Aorta (tissue), 5 donors: ENCODE measurements at regions not wholly inside any gene's neighbourhood (a gene's known extent, or its start where the extent isn't known, plus 50 kb on each side); places are given as distances from the start of the nearest gene placed in this dataset.
"Not testable (repeated sequence)": the region's sequence is repeated elsewhere in the genome, so short reads cannot be mapped to it uniquely, and the experiment has no call there.

Experiments used
- ATAC-seq: fragments of 200-7000 bp; cut with Tn5 transposase; one replicate; pipeline ENCODE4 v1.9.1; 2022; ENCODE audit warnings: moderate library complexity; ENCODE audit not compliant: low FRiP score
- DNase-seq, 2 donors: peaks; one replicate each; pipeline ENCODE4 v3.0.0-alpha.2; 2020
- H3K27ac ChIP-seq, 2 donors: one replicate each; pipeline ENCODE4 v1.5.1; 2013; ENCODE audit warnings: low read length in 2 of 2, mild to moderate bottlenecking in 2 of 2, moderate library complexity in 2 of 2, control low read depth in 1 of 2, inconsistent platforms in 1 of 2, low read depth in 1 of 2
- H3K27me3 ChIP-seq, 2 donors: one replicate each; pipeline ENCODE4 v1.6.1; 2013; ENCODE audit warnings: control low read depth in 1 of 2, low read length in 1 of 2, mild to moderate bottlenecking in 1 of 2, moderate library complexity in 1 of 2; ENCODE audit not compliant: insufficient read depth in 2 of 2, control insufficient read depth in 1 of 2
- H3K36me3 ChIP-seq, 2 donors: one replicate each; pipeline ENCODE4 v1.6.1; 2013; ENCODE audit warnings: control low read depth in 1 of 2, low read length in 1 of 2, mild to moderate bottlenecking in 1 of 2; ENCODE audit not compliant: insufficient read depth in 2 of 2, control insufficient read depth in 1 of 2
- H3K4me1 ChIP-seq, 2 donors: one replicate each; pipeline ENCODE4 v1.6.1; 2013; ENCODE audit warnings: low read length in 2 of 2, control low read depth in 1 of 2, mild to moderate bottlenecking in 1 of 2, moderate library complexity in 1 of 2; ENCODE audit not compliant: insufficient read depth in 2 of 2, control insufficient read depth in 1 of 2
- H3K4me3 ChIP-seq, 2 donors: one replicate each; pipeline ENCODE4 v1.5.1; 2013; ENCODE audit warnings: low read length in 2 of 2, control low read depth in 1 of 2, mild to moderate bottlenecking in 1 of 2
- H3K9me3 ChIP-seq: one replicate; pipeline ENCODE4 v1.6.1; 2013; ENCODE audit warnings: mild to moderate bottlenecking, low read length; ENCODE audit not compliant: control insufficient read depth
- WGBS, 2 donors: extraction: QIAGEN DNeasy Blood & Tissue Kit; methylation state at CpG; one replicate each; pipeline ENCODE4 v1.1.7; 2013; 5-methylcytosine and 5-hydroxymethylcytosine counted together
- intact Hi-C, 2 donors: fragments of 100-400 bp; cut with DNase I; formaldehyde crosslinking; loops; one replicate each; pipeline versions ENCODE4 v1.14.2 to v1.15.0; 2022
- donor health status: healthy with polysubstance abuse.
- donor health status: Bipolar disorder and iron deficiency.
- donor health status: DM: no; HTN: no; CAD: no.
- donor health status: DM: no; HTN: no; CAD: no.
- donor health status: DM: yes; HTN: yes; CAD: no.

- ATAC-seq, DNase-seq, H3K4me1 ChIP-seq, H3K27me3 ChIP-seq, H3K36me3 ChIP-seq, H3K9me3 ChIP-seq, intact Hi-C loops, H3K4me3 ChIP-seq, H3K27ac ChIP-seq: not testable (repeated sequence)
- WGBS, 2 donors, result 42 to 47% methylated on average over 4 of the region's 4 CpGs
Observed at GRCh38 chr13:16201202-16201601, 2980.4 kb downstream of the TUBA3C start.

- H3K27ac ChIP-seq, DNase-seq, intact Hi-C loops, H3K9me3 ChIP-seq, H3K27me3 ChIP-seq, ATAC-seq, H3K4me1 ChIP-seq, H3K36me3 ChIP-seq, H3K4me3 ChIP-seq: not testable (repeated sequence)
- WGBS, 2 donors, result 55 to 57% methylated on average over 5 of the region's 6 CpGs
Observed at GRCh38 chr13:16160609-16161008, 3021.0 kb downstream of the TUBA3C start.

- H3K27me3 ChIP-seq, H3K4me1 ChIP-seq, intact Hi-C loops, ATAC-seq, H3K4me3 ChIP-seq, H3K36me3 ChIP-seq, DNase-seq, H3K27ac ChIP-seq, H3K9me3 ChIP-seq: not testable (repeated sequence)
- 42 to 64% methylated on average over 2 of the region's 5 CpGs for WGBS, 2 donors
Observed at GRCh38 chr13:16158958-16159357, 3022.7 kb downstream of the TUBA3C start.

GRCh38 chr13:16158016-16158415, 3023.6 kb downstream of the TUBA3C start:
- H3K27me3 ChIP-seq, intact Hi-C loops, ATAC-seq, H3K9me3 ChIP-seq, H3K27ac ChIP-seq, H3K4me3 ChIP-seq, H3K4me1 ChIP-seq, H3K36me3 ChIP-seq: not testable (repeated sequence)
- peak in 1 of 2 donors; percentile 61 for DNase-seq
- 52 to 53% methylated on average over 4 to 5 of the region's 6 CpGs for WGBS, 2 donors

- H3K36me3 ChIP-seq, H3K9me3 ChIP-seq, H3K27ac ChIP-seq, intact Hi-C loops, DNase-seq, H3K4me1 ChIP-seq, H3K4me3 ChIP-seq, H3K27me3 ChIP-seq, ATAC-seq: not testable (repeated sequence)
- 65 to 77% methylated on average over 7 of the region's 8 CpGs for WGBS, 2 donors
Observed at GRCh38 chr13:16152849-16153248, 3028.8 kb downstream of the TUBA3C start.

- ATAC-seq, DNase-seq, H3K9me3 ChIP-seq, H3K27me3 ChIP-seq, H3K4me3 ChIP-seq, H3K36me3 ChIP-seq, H3K4me1 ChIP-seq, H3K27ac ChIP-seq, intact Hi-C loops: not testable (repeated sequence)
- WGBS, 2 donors, result 58 to 64% methylated on average over 5 of the region's 7 CpGs
Observed at GRCh38 chr13:16151296-16151695, 3030.3 kb downstream of the TUBA3C start.

- H3K27ac ChIP-seq, intact Hi-C loops, DNase-seq, H3K4me3 ChIP-seq, H3K4me1 ChIP-seq, H3K9me3 ChIP-seq, H3K36me3 ChIP-seq, ATAC-seq, H3K27me3 ChIP-seq: not testable (repeated sequence)
- WGBS, 2 donors, result 71 to 73% methylated on average over 7 of the region's 10 CpGs
Observed at GRCh38 chr13:16149415-16149814, 3032.2 kb downstream of the TUBA3C start.

- not testable (repeated sequence) for DNase-seq, ATAC-seq, H3K9me3 ChIP-seq
Observed at GRCh38 chr13:16145652-16146051, 3036.0 kb downstream of the TUBA3C start.

GRCh38 chr13:16141361-16141760, 3040.3 kb downstream of the TUBA3C start:
- WGBS, 2 donors, result 54 to 59% methylated on average over 6 to 9 of the region's 10 CpGs
- not testable (repeated sequence) for DNase-seq, ATAC-seq

More at GRCh38 chr13:16145652-16146051, 3036.0 kb downstream of the TUBA3C start:
- peak overlapping the region in 1 of 2 donors; percentile 2 for H3K4me3 ChIP-seq
- H3K27ac ChIP-seq, H3K36me3 ChIP-seq, H3K27me3 ChIP-seq, intact Hi-C loops, H3K4me1 ChIP-seq: not testable (repeated sequence)
- WGBS, 2 donors, result 37 to 55% methylated on average over 1 to 3 of the region's 5 CpGs

More at GRCh38 chr13:16141361-16141760, 3040.3 kb downstream of the TUBA3C start:
- H3K36me3 ChIP-seq, H3K4me1 ChIP-seq, H3K9me3 ChIP-seq, intact Hi-C loops, H3K27ac ChIP-seq, H3K4me3 ChIP-seq, H3K27me3 ChIP-seq: not testable (repeated sequence)
